ENCODE measurements at regions not wholly inside any gene's neighbourhood (a gene's known extent, or its start where the extent isn't known, plus 50 kb on each side); places are given as distances from the start of the nearest gene placed in this dataset.

- in situ Hi-C loops (cut with HindIII; ENCODE audit: extremely low pct_ligation_motif_present, low pct_unique_long_range_greater_than_20kb): no loop called here
- Histone ChIP-seq H3K27ac (ENCODE audit: extremely low read length, insufficient read depth, low read length) (no peak overlapping the region), H4K20me1 (ENCODE audit: insufficient read depth, low read length) (no peaks in the 10 kb centered on the region), H3K4me3 (replicated peaks in 1 of 3; ENCODE audit: insufficient read depth in 1 of 3, low read depth in 2 of 3, low read length in 3 of 3) (no peak overlapping the region), H3K4me2 (ENCODE audit: low read depth, low read length) (no peak overlapping the region), H3K9ac (ENCODE audit: insufficient read depth, low read depth, low read length) (no peak overlapping the region), H3K79me2 (ENCODE audit: insufficient read depth, low read length) (no peaks in the 10 kb centered on the region), H3K4me1 (ENCODE audit: insufficient read depth, low read length) (no peaks in the 10 kb centered on the region), H3K27me3 (ENCODE audit: control insufficient read depth in 1 of 2, insufficient read depth in 2 of 2, low read length in 2 of 2) (no peaks in the 10 kb centered on the region), H3K36me3 (replicated peaks in 1 of 2; ENCODE audit: control insufficient read depth in 1 of 2, insufficient read depth in 2 of 2, low read length in 2 of 2) (no peaks in the 10 kb centered on the region), H3K9me3 (ENCODE audit: low read length) (peaks cover 19% of the 10 kb centered on the region), H2AFZ (ENCODE audit: low read length) (no peak overlapping the region)
- DNase-seq (ENCODE audit: low spot score): no peak
- TF ChIP-seq CREB1 (IDR thresholded peaks at IDR 0.05) (0 out of 2 replicates have a peak, but pooled peaks have one; percentile 11), CREB1 (CRISPR knock-in tag; IDR thresholded peaks at IDR 0.05) (no peak), NFE2L2 (IDR thresholded peaks at IDR 0.05; ENCODE audit: low read length) (no peak), FOXO1 (CRISPR knock-in tag; IDR thresholded peaks at IDR 0.05) (no peak), RCOR2 (CRISPR knock-in tag; IDR thresholded peaks at IDR 0.05) (no peak)
- TF ChIP-seq, protein P1, sequence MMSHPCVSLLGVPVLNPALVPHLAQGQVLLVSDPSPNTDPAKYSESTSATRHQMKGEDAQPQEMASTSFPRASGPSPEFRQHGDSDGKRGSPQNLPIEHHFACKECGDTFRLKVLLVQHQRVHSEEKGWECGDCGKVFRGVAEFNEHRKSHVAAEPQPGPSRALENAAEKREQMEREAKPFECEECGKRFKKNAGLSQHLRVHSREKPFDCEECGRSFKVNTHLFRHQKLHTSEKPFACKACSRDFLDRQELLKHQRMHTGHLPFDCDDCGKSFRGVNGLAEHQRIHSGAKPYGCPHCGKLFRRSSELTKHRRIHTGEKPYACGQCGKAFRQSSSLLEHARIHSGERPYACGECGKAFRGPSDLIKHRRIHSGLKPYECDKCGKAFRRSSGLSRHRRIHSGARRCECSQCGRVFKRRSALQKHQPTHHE (CRISPR knock-in tag; IDR thresholded peaks at IDR 0.05; ENCODE audit: borderline replicate concordance): no peak
- TF ChIP-seq, protein P2, sequence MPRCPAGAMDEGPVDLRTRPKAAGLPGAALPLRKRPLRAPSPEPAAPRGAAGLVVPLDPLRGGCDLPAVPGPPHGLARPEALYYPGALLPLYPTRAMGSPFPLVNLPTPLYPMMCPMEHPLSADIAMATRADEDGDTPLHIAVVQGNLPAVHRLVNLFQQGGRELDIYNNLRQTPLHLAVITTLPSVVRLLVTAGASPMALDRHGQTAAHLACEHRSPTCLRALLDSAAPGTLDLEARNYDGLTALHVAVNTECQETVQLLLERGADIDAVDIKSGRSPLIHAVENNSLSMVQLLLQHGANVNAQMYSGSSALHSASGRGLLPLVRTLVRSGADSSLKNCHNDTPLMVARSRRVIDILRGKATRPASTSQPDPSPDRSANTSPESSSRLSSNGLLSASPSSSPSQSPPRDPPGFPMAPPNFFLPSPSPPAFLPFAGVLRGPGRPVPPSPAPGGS (CRISPR knock-in tag; IDR thresholded peaks at IDR 0.05): no peak
- ChIA-PET POLR2A (no interaction called here), CTCF (ENCODE audit: low intra/inter-chr PET ratio, low total read pairs) (no interaction called here)
- intact Hi-C loops (cut with micrococcal nuclease; ENCODE audit: unreplicated experiment): no loop called here
- FAIRE-seq: no peak
- no peak for ATAC-seq
- BruUV-seq (replicated peaks): no TSS peak
- 2% methylated on average over 3 of the region's 3 CpGs for WGBS (ENCODE audit: low lambda C conversion rate)
Observed at GRCh38 chr9:25241421-25241820, 436.8 kb downstream of the TUSC1 start.

Data from HepG2 (cell line).